HG03280 (cell line): ENCODE measurements at regions not wholly inside any gene's neighbourhood (a gene's known extent, or its start where the extent isn't known, plus 50 kb on each side); places are given as distances from the start of the nearest gene placed in this dataset.
A peak's percentile ranks its signal among the peaks of the same experiment; 100 is the strongest.

Experiments used
- ATAC-seq: cut with Tn5 transposase; IDR thresholded peaks from one replicate; pipeline ENCODE4 v1.9.1; 2021; ENCODE audit warnings: mild to moderate bottlenecking, moderate library complexity; ENCODE audit not compliant: unreplicated experiment

DNA sequence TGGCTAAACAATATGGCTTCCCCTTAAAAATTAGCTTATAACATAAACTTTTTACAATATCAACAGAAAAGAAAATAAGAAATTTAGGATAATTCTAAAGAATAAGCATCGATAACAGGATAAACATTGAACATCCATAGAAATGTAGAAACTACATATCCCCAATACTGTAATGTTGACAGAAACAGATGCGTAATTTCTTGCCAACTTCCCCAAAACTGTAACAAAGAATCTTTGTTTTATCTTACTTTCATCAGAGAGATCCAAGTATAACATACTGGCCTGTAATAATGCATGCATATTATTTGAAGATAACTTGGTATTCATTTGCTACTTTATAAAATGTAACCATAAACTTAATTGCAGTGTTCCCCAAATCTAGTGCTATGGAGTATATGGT lies 339.9 kb downstream of the ARL4A start:
- ATAC-seq = no peak

DNA sequence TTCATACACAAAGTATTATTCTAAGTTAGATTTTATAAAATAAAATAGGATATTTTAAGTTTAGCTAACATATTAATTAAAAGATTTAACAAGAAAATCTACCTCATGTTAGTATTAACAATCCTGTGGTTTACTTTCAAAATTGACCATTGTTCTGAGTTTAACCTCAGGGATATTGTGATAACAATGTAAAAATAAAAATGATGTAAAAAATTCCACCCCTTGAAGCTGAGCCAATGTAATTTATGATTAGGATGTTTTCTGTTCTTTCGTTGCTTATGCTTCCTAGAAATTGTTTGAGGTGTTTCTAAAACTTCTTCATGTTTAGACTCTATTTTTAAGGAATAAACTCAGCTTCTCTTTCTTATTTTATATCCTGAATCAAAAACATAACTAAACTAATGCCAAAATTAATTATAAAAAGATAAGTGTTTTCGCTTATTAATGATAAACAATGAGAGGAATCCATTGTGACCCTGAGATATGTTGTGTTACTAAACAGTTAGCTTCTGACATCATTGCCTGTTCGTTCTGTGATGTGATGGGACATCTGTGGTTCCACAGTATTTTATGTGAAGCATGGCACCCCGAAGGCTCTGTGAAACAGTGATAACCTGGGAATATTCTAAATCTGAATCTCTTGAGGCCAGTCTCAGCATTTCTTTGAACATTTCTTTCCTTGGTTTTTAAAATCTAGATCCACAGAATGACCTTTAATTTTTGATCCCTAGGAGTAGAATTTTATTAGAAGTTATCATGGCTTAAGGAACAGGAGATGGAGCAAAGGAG lies 340.8 kb downstream of the ARL4A start:
- no peak for ATAC-seq

DNA sequence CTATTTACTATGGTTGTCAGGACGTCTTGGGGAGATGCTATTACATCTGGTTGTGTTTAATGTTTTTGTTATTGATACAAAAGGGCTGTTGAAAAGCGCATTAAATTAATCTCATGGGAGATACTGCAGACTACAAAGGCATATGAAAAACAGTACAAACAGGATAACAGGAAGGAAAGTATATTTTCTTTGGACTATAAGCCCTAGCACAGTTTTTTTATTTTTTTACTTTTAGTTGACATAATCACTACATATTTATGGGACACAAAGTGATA lies 341.3 kb downstream of the ARL4A start:
- no peak for ATAC-seq

GRCh38 chr7:13031468-13031867 lies 344.0 kb downstream of the ARL4A start:
- no peak for ATAC-seq

DNA sequence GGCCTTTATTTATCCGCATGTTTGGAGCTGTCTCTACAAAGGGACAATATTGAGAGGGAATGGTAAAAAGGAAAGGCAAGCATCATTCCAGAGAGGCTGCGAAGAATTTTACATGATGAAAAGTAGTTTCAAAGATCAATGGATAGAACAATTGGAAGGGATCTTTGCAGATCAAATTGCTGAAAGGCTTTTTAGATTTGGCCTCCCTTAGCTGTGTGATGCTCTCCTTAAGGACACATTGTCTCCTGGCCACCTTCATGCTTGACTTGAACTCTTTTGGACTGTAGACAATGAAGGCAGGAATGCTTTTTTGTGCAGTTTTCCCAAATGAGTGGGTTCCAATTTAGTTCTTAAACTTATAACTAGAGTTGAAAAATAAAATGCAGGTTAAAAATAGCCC lies 344.7 kb downstream of the ARL4A start:
- ATAC-seq = no peak

GRCh38 chr7:13032576-13032975 lies 345.1 kb downstream of the ARL4A start:
- ATAC-seq = no peak

GRCh38 chr7:13034693-13035092 lies 347.3 kb downstream of the ARL4A start:
- ATAC-seq = no peak

DNA sequence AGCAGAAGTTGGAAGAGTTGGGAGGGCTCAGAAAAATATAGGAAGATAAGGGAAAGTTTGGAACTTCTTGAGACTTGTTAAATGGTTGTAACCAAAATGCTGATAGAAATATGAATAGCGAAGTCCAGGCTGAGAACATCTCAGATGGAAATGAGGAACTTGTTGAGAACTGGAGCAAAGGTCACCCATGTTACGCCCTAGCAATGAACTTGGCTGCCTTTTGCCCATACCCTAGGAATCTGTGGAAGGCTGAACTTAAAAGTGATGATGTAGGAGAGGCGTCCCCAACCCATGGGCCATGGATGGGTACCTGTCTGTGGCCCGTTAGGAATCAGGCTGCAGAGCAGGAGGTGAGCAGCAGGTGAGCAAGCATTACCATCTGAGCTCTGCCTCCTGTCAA lies 347.8 kb downstream of the ARL4A start:
- no peak for ATAC-seq

- ATAC-seq = no peak
Measured at GRCh38 chr7:13036256-13036780, 348.9 kb downstream of the ARL4A start.

DNA sequence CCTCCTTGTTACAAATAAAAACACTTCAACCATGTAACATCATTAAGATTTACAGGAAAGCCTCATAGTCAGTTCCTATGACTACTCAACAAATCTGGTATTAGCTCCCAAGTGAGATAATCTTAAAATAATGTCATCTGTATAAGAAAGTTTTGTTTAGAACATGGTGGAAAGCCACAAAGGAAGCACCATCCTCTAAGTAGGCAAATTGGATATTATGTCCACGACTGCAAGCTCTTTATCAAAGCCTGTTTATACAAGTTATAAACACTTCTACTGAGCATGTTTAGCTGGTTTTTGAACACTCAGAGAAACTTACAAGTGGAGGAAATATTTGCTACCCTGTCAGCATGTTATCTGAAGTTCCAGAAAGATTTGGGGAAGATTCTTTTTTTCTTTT lies 349.8 kb downstream of the ARL4A start:
- ATAC-seq = no peak

GRCh38 chr7:13041368-13041988 lies 354.0 kb downstream of the ARL4A start:
- no peak for ATAC-seq

DNA sequence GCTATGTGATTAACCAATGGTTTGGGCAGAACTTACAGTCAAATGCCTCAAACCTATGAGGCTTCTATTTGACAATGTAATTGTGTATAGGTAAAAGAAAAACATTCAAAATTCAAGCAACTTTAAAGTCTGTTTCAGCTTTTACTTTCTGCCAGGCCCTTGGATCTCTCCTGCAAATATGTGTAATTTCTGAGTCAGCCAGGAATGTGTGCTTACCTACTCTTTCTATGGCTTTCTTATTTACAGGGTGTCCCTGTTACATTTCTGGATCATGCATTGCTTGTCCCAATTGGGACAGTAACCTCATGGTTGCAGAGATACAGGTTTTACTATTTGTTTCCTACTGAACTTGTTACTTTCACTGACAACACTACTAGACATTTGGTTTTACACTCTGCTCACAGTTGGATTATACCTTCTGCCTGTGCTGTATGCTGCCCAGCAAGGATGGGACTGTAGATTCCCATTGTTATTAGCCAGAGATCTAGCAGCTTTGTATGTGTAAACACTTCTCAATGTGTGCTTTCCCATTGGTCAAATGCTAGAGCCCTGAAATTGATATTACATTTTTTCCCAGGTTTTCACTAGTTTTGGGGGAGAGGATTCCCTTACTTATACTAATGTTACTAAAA lies 355.3 kb downstream of the ARL4A start:
- ATAC-seq = no peak

- no peak for ATAC-seq
Measured at GRCh38 chr7:13044309-13044708, 356.9 kb downstream of the ARL4A start.

GRCh38 chr7:13047061-13047460 lies 359.6 kb downstream of the ARL4A start:
- ATAC-seq = peak; percentile 77

DNA sequence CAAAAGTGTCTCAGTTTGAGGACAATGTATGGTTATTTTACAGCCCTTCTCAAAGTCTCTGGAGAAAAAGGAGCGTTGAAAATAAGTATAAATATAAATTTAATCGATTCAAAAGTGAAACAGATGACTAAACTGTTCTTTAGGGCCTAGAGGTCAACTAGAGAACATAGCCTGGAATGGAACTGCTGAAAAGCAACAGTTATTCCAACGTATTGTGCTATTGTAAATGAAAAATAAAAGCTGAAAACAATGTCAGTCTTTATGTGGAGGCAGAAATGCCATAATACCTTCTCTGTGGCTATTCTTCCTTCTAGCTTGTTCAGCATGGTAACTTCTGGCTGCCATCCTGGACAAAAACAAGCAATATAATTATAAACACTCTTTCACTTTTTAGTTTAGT lies 362.5 kb downstream of the ARL4A start:
- no peak for ATAC-seq

DNA sequence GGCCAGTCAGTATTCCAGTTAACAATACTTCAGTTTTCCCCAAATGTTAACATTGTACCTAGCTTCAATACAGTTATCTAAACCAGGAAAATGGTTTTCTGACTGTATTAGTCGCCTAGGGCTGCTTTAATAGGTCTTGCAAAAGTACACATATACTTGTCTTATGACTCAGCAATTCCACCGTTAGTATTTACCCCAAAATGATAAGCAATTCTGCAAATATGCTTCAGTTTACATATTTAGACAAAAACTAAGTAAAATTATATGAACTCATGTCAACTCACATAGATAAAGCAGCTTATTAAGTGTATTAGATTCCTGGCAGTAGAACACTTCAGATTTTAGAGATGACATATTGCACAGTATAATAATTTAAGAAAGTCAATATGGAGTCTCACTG lies 363.3 kb downstream of the ARL4A start:
- ATAC-seq = no peak

- no peak for ATAC-seq
Measured at GRCh38 chr7:13055732-13056368, 368.4 kb downstream of the ARL4A start.

DNA sequence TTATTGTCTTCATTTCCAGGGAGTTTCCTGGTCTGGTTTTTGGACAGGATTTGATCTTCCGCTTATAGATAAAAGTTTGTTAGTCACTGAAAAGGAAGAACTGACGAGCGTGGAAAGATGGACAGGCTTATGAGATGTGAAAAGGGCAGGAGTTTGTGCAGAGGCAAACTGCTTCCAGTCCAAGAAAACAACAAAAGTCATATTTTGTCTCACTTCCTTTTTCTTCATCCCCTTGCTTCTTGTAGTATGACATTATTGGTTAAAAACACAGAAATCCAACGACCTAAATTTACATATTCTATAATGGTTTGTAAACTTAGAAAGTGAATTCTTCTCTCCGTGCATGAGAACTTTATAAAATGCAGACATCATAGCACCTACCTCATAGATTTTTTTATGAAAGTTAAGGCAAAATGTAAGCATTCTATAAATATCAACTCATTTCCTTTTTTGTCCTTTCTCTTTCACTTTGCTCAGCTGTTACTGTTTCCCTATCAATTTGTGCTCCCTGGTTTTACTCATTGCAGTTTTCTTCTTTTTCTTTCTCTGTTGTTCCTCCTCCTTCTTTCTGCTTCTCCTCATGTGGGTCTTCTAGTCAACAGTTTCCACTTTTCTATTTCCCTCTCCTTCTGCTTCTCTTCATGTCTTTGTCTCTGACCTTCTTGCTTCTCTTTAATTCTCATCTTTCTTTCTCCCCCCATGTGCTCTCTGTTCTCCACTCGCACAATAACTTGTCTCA lies 370.2 kb downstream of the ARL4A start:
- peak; percentile 94 for ATAC-seq

GRCh38 chr7:13060173-13060572 lies 372.7 kb downstream of the ARL4A start:
- ATAC-seq = no peak

- ATAC-seq = no peak
Measured at GRCh38 chr7:13061115-13061514, 373.7 kb downstream of the ARL4A start.

DNA sequence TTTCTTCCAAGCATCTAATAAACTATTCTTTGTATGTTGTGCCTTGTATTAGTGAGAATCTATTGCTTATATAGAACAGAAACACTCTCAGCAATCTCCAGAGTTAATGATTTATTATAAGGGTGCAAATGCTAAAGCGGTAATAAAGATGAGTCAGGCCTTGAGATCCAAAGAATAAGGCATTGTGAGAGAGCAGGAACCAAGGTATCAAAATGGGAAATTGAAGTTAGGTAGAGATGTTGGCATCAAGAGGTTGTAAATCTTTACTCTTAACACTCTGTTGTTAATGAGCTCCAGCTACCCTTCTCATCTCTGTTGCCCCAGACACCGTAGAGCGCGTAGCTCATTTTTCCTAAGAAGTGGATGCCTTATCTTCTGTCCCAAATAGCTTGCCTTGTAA lies 375.2 kb downstream of the ARL4A start:
- no peak for ATAC-seq
